HG03460 (cell line): ENCODE measurements at regions not wholly inside any gene's neighbourhood (a gene's known extent, or its start where the extent isn't known, plus 50 kb on each side); places are given as distances from the start of the nearest gene placed in this dataset.
"Not testable (repeated sequence)": the region's sequence is repeated elsewhere in the genome, so short reads cannot be mapped to it uniquely, and the experiment has no call there.

Source experiments
- ATAC-seq: cut with Tn5 transposase; IDR thresholded peaks from one replicate; pipeline ENCODE4 v1.9.1; 2021; ENCODE audit not compliant: unreplicated experiment

DNA sequence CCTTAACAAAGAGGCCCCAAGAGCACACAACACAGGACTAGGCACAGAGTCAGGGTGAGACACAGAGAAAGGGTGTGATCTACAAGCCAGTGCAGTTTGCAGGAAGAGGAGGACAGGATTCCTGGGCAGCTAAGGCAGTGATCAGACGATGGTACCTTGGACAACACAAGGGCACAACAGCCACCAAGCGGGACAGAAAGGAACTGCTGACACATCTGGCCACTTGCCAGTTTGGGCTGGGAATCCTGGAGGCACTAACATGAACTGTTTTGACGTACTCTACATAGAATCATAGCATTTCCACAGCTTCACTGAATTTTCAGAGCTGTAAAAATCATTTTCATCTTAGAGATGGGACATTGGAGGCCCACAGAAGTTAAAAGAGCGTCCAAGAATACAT is 221.5 kb upstream of the SLC35G4 start:
- no peak for ATAC-seq

GRCh38 chr18:11383381-11383780 is 226.0 kb upstream of the SLC35G4 start:
- no peak for ATAC-seq

GRCh38 chr18:11380968-11381367 is 228.4 kb upstream of the SLC35G4 start:
- no peak for ATAC-seq

- ATAC-seq, result no peak
Measured at GRCh38 chr18:11379660-11380059, 229.7 kb upstream of the SLC35G4 start.

GRCh38 chr18:11377766-11378540 is 228.6 kb upstream of the PIEZO2 start:
- no peak for ATAC-seq

DNA sequence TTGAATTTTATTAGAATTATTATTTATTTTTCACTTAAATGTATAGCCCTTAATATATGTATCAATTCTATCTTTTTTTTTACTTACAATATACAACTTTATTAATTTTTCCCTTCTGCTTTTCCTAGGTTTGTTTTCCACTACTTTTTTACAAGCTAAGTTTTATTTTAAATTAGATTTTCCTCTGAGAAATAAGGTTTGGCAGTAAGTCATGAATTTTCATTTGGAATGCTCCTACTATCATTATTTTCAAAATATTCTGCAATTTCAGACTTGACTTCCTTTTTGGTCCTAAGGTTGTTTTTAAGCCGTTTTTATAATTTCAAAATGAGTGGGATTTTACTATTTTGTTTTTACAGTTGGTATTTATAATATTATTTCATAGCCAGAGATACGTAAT is 222.8 kb upstream of the PIEZO2 start:
- no peak for ATAC-seq

- ATAC-seq, result no peak
Measured at GRCh38 chr18:11369556-11369955, 220.2 kb upstream of the PIEZO2 start.

- no peak for ATAC-seq
Measured at GRCh38 chr18:11368020-11368419, 218.7 kb upstream of the PIEZO2 start.

DNA sequence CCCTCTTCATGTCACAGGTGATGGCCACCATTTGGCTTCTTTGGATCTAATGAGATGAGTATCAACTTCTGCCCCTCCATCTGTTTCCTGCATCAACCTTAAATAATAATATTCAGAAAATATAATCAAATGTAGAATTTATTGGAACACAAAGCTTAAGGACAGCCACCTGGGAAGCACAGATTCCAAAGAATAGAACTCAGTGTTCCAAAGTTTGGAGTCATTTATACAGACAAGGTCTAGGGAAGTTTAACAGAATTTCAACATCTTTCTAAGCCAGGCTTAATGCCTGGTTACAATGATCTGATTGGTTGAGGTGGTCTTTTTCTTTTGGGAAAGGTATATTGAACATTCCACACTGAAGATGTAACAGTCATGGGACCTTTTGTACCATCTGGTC is 218.0 kb upstream of the PIEZO2 start:
- ATAC-seq, result no peak

DNA sequence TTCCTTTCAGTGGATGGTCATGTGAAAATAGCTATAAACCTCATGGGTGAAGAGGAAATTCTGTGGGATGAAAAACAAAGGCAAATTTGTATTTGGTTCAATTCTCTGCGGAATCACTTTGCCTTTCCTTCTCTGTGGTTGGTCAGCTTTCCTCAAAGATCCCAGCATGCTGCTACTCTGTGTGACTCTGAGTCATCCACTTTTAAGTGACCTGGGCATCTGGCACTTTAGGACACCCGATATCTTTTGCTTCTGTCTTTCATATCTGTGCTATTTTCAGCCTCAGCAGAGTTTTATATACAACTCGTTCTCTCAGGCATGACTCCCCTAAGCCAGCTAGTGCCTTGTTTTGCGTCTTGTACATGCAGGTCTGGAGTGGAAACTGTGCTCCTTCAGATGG is 217.0 kb upstream of the PIEZO2 start:
- no peak for ATAC-seq

- ATAC-seq, result no peak
Measured at GRCh38 chr18:11362856-11363255, 213.5 kb upstream of the PIEZO2 start.

DNA sequence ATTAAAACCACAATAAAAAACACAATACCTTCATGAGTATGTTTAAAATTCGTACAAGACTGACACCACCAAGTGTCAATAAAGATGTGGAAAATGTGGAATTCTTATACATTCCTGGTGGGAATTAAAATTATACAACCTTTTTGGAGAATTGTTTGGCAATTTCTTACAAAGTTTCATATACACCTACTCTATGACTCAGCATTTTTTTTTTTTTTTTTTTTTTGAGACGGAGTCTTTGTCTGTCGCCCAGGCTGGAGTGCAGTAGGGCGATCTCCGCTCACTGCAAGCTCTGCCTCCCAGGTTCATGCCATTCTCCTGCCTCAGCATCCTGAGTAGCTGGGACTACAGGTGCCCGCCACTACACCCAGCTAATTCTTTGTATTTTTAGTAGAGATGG is 212.5 kb upstream of the PIEZO2 start:
- ATAC-seq, result not testable (repeated sequence)

- ATAC-seq, result no peak
Measured at GRCh38 chr18:11357678-11358077, 208.3 kb upstream of the PIEZO2 start.

DNA sequence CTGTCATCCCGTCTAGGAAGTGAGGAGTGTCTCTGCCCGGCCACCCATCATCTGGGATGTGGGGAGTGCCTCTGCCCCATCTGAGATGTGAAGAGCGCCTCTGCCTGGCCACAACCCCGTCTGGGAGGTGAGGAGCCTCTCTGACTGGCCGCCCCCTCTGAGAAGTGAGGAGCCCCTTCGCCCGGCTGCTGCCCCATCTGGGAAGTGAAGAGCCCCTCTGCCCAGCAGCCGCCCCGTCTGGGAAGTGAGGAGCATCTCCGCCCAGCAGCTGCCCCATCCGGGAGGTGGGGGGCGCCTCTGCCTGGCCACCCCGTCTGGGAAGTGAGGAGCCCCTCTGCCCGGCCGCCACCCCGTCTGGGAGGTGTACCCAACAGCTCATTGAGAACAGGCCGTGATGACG is 195.2 kb upstream of the PIEZO2 start:
- ATAC-seq, result not testable (repeated sequence)

- ATAC-seq, result no peak
Measured at GRCh38 chr18:11343096-11343495, 193.7 kb upstream of the PIEZO2 start.

DNA sequence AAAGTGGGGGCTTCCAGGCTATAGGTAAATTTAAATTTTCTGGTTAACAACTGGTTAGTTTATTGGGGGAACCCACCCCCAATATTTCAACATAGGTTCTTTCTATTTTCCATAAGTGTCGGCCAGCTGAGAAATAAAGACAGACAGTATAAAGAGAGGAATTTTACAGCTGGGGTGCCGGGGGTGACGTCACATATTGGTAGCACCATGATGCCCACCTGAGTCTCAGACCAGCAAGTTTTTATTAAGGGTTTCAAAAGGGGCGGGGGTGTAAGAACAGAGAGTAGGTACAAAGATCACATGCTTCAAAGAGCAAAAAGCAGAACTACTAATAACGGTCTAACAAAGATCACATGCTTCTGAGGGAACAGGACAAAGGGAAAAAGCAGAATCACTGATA is 192.7 kb upstream of the PIEZO2 start:
- ATAC-seq, result not testable (repeated sequence)

DNA sequence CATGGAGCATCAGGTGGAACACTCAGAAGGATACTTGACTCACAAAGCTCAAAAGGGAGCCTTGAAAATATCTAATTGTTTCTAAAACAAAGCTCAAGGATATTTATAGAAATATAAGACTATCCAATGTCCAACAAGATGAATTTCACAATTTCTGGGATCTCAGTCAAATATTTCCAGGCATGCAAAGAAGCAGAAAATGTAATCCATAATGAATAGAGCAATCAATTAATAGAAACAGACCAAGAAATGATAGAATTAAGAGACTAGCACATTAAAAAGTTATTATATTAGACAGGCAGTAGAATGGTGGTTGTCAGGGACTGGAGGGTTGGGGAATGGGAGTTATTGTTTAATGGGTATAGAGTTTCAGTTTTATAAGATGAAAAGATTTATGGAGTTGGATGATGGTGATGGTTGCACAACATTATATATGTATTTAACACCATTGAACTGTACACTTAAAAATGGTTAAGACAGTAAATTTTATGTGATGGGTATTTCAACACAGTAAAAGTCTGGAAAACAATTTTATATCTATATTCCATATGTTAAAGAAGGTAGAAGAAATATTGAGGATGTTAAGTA is 189.9 kb upstream of the PIEZO2 start:
- ATAC-seq, result no peak

- ATAC-seq, result no peak
Measured at GRCh38 chr18:11336241-11336640, 186.9 kb upstream of the PIEZO2 start.

- ATAC-seq, result no peak
Measured at GRCh38 chr18:11327391-11328009, 178.1 kb upstream of the PIEZO2 start.

GRCh38 chr18:11324956-11325882 is 175.8 kb upstream of the PIEZO2 start:
- ATAC-seq, result peak; percentile 80

DNA sequence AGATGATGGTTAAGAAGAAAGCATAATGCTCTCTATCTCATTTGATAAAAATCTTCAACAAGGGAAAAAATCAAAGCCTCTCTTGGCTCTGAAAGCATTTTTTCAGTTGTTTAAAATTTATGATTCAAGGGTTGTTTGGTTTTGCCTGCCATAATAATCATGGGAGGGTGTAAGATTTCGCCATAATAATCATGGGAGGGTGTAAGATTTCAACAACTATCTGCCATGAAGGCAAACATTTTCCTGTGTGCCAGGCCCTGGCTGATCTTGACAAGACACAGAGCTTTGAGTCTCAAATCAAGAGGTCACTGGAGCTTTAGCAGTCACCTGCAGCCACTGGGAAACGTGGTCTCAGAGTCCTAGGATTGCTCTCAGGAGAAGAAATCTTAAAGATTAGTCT is 175.1 kb upstream of the PIEZO2 start:
- ATAC-seq, result no peak
